ENCODE measurements at regions not wholly inside any gene's neighbourhood (a gene's known extent, or its start where the extent isn't known, plus 50 kb on each side); places are given as distances from the start of the nearest gene placed in this dataset.

GRCh38 chr16:72261127-72261526, 89.2 kb upstream of the PMFBP1 start:
- DNase-seq: no peak

DNA sequence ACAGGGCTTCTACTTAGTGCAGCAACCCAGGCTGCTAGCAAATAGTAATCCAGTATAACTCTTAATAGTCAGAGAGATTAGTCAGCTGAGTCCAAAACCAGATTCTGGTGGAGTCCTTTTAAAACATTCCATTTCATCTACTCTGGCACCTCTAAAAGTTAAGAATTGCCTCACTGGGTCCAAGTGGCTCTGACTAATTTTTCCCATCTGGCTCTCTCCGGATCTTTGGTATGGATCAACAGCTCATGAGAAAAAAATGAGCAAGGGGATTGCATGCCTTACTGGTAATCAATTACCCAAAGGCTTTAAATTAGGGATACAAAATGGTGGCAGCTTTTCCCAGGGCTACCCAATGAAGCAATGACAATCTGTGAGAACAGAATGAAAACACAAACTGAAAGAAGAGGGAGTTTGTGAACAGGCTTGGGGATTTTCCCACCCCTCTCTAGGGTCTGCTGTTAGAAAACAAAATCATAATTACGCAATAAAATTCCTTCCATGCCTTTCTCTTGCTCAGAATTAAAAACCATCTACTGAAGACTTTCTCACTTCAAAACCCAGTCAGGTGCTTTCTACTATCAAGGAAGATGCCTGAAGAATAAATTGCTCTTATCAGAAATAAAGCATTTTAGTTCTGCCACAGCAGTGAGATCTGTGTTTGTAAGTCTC, 84.6 kb upstream of the PMFBP1 start:
- no peak for DNase-seq

- no peak for DNase-seq
Measured at GRCh38 chr16:72255786-72256185, 83.8 kb upstream of the PMFBP1 start.

- DNase-seq: no peak
Measured at GRCh38 chr16:72247821-72248253, 75.9 kb upstream of the PMFBP1 start.

- no peak for DNase-seq
Measured at GRCh38 chr16:72246423-72246822, 74.5 kb upstream of the PMFBP1 start.

- DNase-seq: no peak
Measured at GRCh38 chr16:72244853-72245252, 72.9 kb upstream of the PMFBP1 start.

DNA sequence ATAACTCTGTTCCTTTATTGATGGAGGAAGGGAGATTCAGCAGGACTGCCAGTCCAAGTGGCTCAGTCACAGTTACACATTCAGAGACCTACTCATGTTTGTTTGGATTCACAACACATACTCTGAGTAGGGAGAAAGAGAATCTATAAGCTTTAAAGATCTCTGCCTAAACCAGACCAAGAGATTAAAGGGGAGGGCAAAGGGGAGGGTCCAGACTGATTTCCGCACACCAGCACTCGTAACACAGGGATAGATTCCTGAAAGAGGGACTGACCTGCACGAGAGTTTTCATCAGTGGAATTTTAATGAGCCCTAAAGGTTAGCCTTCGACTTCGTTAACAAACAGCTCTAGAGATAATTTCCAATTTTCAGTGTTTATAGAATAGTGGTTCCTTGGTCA, 71.7 kb upstream of the PMFBP1 start:
- DNase-seq: no peak

DNA sequence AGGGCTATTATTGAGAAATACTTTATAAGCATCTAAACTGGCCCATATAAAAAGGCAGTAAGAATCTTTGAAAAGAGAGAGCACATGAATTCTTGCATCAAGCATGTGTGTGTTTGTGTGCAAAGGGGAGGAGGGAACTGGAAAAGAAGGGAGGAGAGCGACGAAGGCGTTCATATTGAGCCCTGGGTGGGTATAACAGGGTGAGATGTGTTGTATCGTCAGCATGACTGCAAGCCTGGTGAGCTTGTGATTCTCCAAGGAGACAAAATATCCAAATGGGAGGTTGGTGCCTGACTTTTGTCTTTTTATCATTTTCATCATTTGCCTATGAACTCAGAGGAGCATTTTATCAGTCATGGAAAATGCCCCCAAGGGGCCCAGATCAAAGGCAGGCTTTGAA, 70.8 kb upstream of the PMFBP1 start:
- no peak for DNase-seq

DNA sequence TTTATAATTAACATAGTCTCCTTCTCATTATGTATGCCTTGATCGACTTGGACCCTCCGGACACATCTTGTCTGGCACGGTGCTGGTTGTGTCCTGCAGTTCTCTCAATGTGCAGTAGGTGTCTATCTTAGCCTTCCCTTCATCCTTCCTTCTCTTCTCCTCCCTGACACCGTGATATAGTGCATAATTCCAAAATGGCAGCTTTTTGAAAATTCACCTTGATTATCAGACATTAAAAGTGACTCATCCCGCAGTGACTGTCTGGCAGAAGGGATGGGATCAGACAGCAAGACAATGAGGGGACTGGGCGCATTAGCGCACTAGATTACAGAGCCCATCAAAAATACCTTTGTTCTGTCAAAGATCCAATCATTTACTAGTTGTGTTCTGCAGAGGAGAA, 70.0 kb upstream of the PMFBP1 start:
- no peak for DNase-seq

GRCh38 chr16:72241008-72241407, 69.1 kb upstream of the PMFBP1 start:
- no peak for DNase-seq

- no peak for DNase-seq
Measured at GRCh38 chr16:72240466-72240865, 68.5 kb upstream of the PMFBP1 start.

DNA sequence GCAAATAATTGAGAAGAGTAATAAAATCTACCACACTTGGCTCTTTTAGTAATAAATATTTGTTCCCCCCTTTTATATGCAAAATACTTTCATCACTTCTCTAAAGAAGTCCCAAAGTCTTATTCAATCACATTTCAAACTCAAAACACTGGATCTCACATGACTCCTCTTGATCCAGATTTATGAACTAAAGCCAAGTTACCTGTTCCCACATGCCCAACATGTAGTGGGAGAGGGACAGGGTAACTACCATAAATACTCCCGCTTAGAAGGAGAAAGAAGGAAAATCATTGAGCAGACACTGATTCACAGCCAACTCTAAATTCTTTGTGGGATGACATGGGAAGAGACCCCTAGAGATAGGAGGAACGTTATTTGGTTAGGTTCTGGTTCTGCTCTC, 64.9 kb upstream of the PMFBP1 start:
- no peak for DNase-seq

GRCh38 chr16:72234387-72234786, 62.4 kb upstream of the PMFBP1 start:
- no peak for DNase-seq

GRCh38 chr16:72228014-72228413, 56.1 kb upstream of the PMFBP1 start:
- no peak for DNase-seq

- DNase-seq: no peak
Measured at GRCh38 chr16:72226136-72226535, 54.2 kb upstream of the PMFBP1 start.

GRCh38 chr16:72224260-72224768, 52.4 kb upstream of the PMFBP1 start:
- no peak for DNase-seq

DNA sequence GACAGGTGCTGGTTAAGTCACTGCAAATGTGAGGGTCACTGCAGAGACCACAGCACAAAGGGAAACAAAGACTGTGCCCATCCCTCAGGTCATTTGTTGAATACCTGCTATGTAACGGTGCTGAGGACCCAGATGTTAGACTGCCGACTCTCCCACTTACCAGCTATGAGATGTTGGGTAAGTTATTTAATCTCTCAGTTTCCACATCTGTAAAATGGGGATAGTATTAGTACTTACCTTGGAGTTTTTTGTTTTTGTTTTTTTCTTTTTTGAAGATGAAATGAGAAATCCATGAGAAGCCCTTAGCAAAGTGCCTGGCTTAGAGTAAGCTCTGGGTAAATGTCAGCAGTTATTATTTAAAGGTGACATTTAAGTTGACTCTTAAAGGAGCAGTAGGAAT, 50.5 kb upstream of the PMFBP1 start:
- DNase-seq: no peak
